HepG2 (cell line): ENCODE measurements at regions not wholly inside any gene's neighbourhood (a gene's known extent, or its start where the extent isn't known, plus 50 kb on each side); places are given as distances from the start of the nearest gene placed in this dataset.

Experiments
- ATAC-seq: fragments of 200-7000 bp; cut with Tn5 transposase; 3 replicates; pipeline ENCODE4 v1.9.1; 2020; ENCODE audit warnings: mild to moderate bottlenecking, moderate library complexity
- BruUV-seq: library from RNA; stranded (reverse); fragments of 400-500 nt; replicated peaks from 2 replicates; lab custom pipeline; 2021; lab: Mats Ljungman, UMichigan
- CTCF ChIA-PET: fragments of 300-600 bp; formaldehyde crosslinking; extraction: SDS; loops from one replicate; lab custom pipeline; 2021; ENCODE audit warnings: low total read pairs, inconsistent platforms, low intra/inter-chr PET ratio; lab: Yijun Ruan, JAX
- POLR2A ChIA-PET: fragments of 350-600 bp; sonication (Branson Sonifier 250); formaldehyde crosslinking; loops from one replicate; lab custom pipeline; 2020; ENCODE audit warnings: antibody characterized with exemption, inconsistent platforms; lab: Yijun Ruan, JAX
- DNase-seq: peaks from one replicate; pipeline ENCODE4 v3.0.0-alpha.2; 2015; ENCODE audit warnings: low spot score
- FAIRE-seq: peaks from 3 replicates; lab custom pipeline; 2011; peaks lifted over from hg19 to GRCh38; lab: Jason Lieb, UNC
- H2AFZ ChIP-seq: one replicate; pipeline ENCODE4 v1.6.1; 2011; ENCODE audit warnings: low read length, inconsistent platforms
- H3K27ac ChIP-seq: fragments of 300-600 bp; 3 replicates; pipeline ENCODE4 v1.8.0; 2011; ENCODE audit warnings: mixed run types, mild to moderate bottlenecking, mixed read lengths, low read length, inconsistent platforms; ENCODE audit not compliant: insufficient read depth; ENCODE audit errors: extremely low read length
- H3K27me3 ChIP-seq, 2 experiments: fragments of 200-600 bp in 1 of 2; 2 replicates in 1 of 2; 3 replicates in 1 of 2; pipeline versions ENCODE4 v1.6.0 to v1.8.0; 2011; ENCODE audit warnings: low read length in 2 of 2, mild to moderate bottlenecking in 2 of 2, moderate library complexity in 2 of 2, inconsistent platforms in 1 of 2; ENCODE audit not compliant: insufficient read depth in 2 of 2, control insufficient read depth in 1 of 2
- H3K36me3 ChIP-seq, 2 experiments: fragments of 200-600 bp in 1 of 2; replicated peaks in 1 of 2; 2 replicates in 1 of 2; 3 replicates in 1 of 2; pipeline versions ENCODE4 v1.5.1 to v1.8.0; 2011; ENCODE audit warnings: low read length in 2 of 2, inconsistent platforms in 1 of 2; ENCODE audit not compliant: insufficient read depth in 2 of 2, control insufficient read depth in 1 of 2
- H3K4me1 ChIP-seq: 2 replicates; pipeline ENCODE4 v1.5.1; 2012; ENCODE audit warnings: low read length, inconsistent platforms; ENCODE audit not compliant: insufficient read depth
- H3K4me2 ChIP-seq: 2 replicates; pipeline ENCODE4 v1.6.0; 2011; ENCODE audit warnings: low read depth, low read length, inconsistent platforms
- H3K4me3 ChIP-seq, 3 experiments: fragments of 200-600 bp in 1 of 3; sonication (generic), shearing (Covaris generic) in 1 of 3; replicated peaks in 1 of 3; 2 replicates each; pipeline ENCODE4 v1.5.1; 2011 to 2016; ENCODE audit warnings: low read length in 3 of 3, inconsistent platforms in 2 of 3, low read depth in 2 of 3, mild to moderate bottlenecking in 2 of 3, control low read depth in 1 of 3, mixed read lengths in 1 of 3; ENCODE audit not compliant: insufficient read depth in 1 of 3
- H3K79me2 ChIP-seq: one replicate; pipeline ENCODE4 v1.6.1; 2011; ENCODE audit warnings: low read length, inconsistent platforms; ENCODE audit not compliant: insufficient read depth
- H3K9ac ChIP-seq: 2 replicates; pipeline ENCODE4 v1.6.0; 2011; ENCODE audit warnings: mild to moderate bottlenecking, low read depth, low read length, inconsistent platforms; ENCODE audit not compliant: insufficient read depth
- H3K9me3 ChIP-seq: 2 replicates; pipeline ENCODE4 v1.5.1; 2012; ENCODE audit warnings: mild to moderate bottlenecking, low read length
- H4K20me1 ChIP-seq: 2 replicates; pipeline ENCODE4 v1.6.0; 2011; ENCODE audit warnings: inconsistent platforms, mild to moderate bottlenecking, low read length, moderate library complexity; ENCODE audit not compliant: insufficient read depth
- E2F5 ChIP-seq: sonication (generic); formaldehyde crosslinking; conservative IDR thresholded peaks from 2 replicates; pipeline ENCODE4 v1.4.0; 2020; ENCODE audit warnings: missing genetic modification reagents
- HHEX ChIP-seq: IDR thresholded peaks from 2 replicates; pipeline ENCODE4 v1.6.1; 2016; ENCODE audit warnings: control low read depth
- JARID2 ChIP-seq: sonication (generic); formaldehyde crosslinking; IDR thresholded peaks from 2 replicates; pipeline ENCODE4 v1.8.1; 2023; ENCODE audit warnings: missing genetic modification reagents, inconsistent platforms; ENCODE audit not compliant: insufficient replicate concordance
- STAT6 ChIP-seq: sonication (generic); formaldehyde crosslinking; IDR thresholded peaks from 2 replicates; pipeline ENCODE4 v1.4.0; 2020; ENCODE audit warnings: missing genetic modification reagents, mild to moderate bottlenecking, borderline replicate concordance
- ZNF30 ChIP-seq: sonication (generic); formaldehyde crosslinking; IDR thresholded peaks from 2 replicates; pipeline ENCODE4 v1.5.0; 2020; ENCODE audit warnings: mild to moderate bottlenecking, missing genetic modification reagents
- ZNF367 ChIP-seq: sonication (generic); formaldehyde crosslinking; IDR thresholded peaks from 2 replicates; pipeline ENCODE4 v1.4.0; 2020; ENCODE audit warnings: missing genetic modification reagents, borderline replicate concordance
- WGBS: methylation state at CpG from one replicate; pipeline ENCODE4 v1.1.6; 2017; ENCODE audit warnings: low lambda C conversion rate; 5-methylcytosine and 5-hydroxymethylcytosine counted together
- in situ Hi-C: cut with HindIII; loops from 2 replicates; pipeline ENCODE4 v1.10.0; 2017; ENCODE audit warnings: low pct_unique_long_range_greater_than_20kb; ENCODE audit not compliant: extremely low pct_ligation_motif_present
- intact Hi-C: fragments of 100-400 bp; cut with micrococcal nuclease; formaldehyde crosslinking; loops from one replicate; pipeline ENCODE4 v1.10.0; 2022; ENCODE audit not compliant: unreplicated experiment

- no peak for TF ChIP-seq ZNF367
- no peak for TF ChIP-seq HHEX
- no peak for TF ChIP-seq JARID2
- TF ChIP-seq E2F5 = no peak
- TF ChIP-seq STAT6 (CRISPR knock-in tag) = no peak
- no peak for TF ChIP-seq ZNF30 (CRISPR knock-in tag)
- Histone ChIP-seq H3K27ac (no peak overlapping the region), H3K36me3 (peaks cover 0 to 12% of the 10 kb centered on the region in 2 experiments; a peak in 3 of 5 replicates), H3K9me3 (no peaks in the 10 kb centered on the region), H3K4me2 (no peak overlapping the region), H4K20me1 (no peaks in the 10 kb centered on the region), H2AFZ (no peak overlapping the region), H3K4me1 (0 out of 2 replicates have a peak, but pooled peaks cover 6% of the 10 kb centered on the region), H3K9ac (no peak overlapping the region), H3K79me2 (no peaks in the 10 kb centered on the region), H3K27me3 (no peaks in the 10 kb centered on the region; a peak in 1 of 5 replicates), H3K4me3 (no peak overlapping the region)
- ATAC-seq = no peak
- CTCF ChIA-PET = no interaction called here
- no peak for DNase-seq
- intact Hi-C loops = no loop called here
- BruUV-seq = no TSS peak
- WGBS = 97% methylated on average over 12 of the region's 12 CpGs
- in situ Hi-C loops = loop anchor here (25.0 kb wide), 1 partner anchor 674 kb away; no protein-coding TSS in a partner anchor
- POLR2A ChIA-PET = no interaction called here
- no peak for FAIRE-seq
Observed at GRCh38 chr10:28236591-28236990, 66.3 kb downstream of the MPP7 start.
